HG03045 (cell line): ENCODE measurements at regions not wholly inside any gene's neighbourhood (a gene's known extent, or its start where the extent isn't known, plus 50 kb on each side); places are given as distances from the start of the nearest gene placed in this dataset.

Source experiments
- ATAC-seq: cut with Tn5 transposase; IDR thresholded peaks from one replicate; pipeline ENCODE4 v1.9.1; 2021; ENCODE audit warnings: mild to moderate bottlenecking, moderate library complexity; ENCODE audit not compliant: unreplicated experiment

DNA sequence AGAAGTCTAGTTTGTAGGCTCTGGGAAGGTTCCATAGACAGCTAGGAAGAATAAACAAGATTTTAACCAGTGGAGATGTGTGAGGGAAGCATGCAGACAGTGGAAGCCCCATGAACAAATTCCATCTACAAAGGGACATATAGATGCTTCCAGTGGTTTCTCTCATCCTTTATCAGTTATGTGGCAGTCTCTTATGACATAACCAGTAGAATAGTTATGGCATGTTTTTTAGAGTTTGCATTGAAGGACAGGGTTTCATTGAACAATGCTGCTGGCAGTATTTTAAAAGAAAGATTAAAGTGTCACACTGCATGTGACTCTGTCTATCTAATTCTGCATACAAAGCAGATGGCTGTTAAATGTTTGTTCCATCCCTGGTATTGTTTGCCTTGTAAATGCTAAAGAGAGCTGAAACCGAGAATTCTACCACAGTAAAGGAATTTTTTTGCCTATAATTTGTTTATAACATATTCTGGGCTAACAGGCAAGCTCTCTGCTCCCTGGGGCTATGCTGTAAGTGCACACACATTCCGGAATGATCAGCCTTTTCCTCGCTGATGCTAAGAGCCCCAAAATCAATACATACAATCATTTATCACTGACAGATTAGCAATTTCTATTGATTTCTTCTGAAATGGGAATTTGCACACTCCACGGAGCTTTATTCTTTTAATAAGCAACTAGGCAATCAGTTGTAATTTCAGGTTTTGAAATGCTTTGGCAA is 76.8 kb upstream of the PELI1 start:
- ATAC-seq: no peak

DNA sequence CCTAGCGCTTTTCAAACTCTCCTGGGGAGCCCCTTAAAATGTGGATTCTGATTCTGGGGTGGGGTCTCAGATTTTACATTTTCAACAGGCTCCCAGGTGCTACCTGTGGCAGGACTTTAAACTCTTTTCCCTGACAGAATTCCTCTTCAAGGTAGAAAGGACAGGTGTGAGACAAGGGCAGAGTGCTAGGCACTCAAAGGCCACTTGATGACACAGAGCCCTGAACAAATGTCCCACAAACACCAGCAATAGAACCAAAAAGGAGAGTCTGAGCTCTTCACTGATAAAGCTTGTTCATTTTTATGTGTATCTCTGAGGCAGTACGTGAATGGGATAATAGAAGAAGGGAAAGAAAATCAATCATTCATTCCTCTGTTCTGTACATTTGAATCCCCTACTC is 77.7 kb upstream of the PELI1 start:
- ATAC-seq: no peak

DNA sequence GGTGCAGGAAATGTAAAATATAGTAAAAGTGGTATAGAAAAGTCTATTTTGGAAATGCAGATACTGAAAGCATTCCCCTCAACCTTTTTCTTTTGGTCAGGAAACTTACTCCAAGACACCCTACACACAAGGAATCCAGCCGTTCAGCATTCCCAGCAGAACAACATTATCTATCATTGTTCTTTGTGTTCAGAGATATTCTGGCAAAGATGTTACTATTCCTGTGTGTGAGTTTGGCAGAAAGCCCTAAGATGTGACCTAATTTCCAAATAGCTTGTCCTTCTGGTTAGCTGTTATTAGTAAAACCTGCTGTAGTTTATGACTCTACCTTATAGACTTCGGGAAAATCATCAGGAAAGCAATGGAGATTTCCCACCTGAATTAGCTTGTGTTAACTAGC is 78.1 kb upstream of the PELI1 start:
- ATAC-seq: no peak

DNA sequence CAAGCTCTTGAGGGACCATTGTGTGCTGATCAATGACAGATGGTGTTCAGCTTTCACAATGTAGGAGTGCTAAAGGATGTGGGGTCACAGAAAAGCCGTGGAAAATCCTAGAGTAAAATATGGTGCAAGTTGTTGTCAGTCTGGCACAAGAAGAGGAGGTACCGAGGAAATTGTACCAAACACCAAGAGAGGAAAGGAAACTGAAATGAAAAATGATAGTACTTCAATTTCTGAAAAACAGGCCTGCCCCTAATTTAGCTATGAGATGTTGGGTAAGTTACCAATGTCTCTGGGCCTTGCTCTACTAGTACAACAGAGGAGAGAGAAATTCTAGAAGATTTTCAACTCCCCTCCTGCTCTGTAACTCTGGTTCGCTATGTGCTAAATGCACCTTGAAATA is 78.8 kb upstream of the PELI1 start:
- peak; percentile 73 for ATAC-seq

DNA sequence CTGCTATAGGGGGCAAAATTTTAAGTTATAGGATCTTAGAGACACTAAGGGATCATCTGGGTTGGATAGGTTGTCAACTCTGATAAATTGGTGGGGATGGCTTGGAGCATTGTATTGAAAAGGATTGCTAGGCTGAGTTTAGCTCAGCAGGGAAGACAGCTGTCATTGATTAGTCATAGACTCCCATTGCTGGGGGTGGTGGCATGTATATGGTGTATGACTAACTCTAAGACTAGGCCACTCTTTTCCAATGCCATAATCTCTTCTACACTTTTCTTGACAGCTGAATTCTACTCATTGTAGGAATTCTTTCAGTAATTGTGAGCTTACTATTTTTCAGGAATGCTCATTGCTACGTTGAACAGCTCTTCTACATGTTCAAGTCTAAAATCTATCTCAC is 81.3 kb upstream of the PELI1 start:
- ATAC-seq: no peak

DNA sequence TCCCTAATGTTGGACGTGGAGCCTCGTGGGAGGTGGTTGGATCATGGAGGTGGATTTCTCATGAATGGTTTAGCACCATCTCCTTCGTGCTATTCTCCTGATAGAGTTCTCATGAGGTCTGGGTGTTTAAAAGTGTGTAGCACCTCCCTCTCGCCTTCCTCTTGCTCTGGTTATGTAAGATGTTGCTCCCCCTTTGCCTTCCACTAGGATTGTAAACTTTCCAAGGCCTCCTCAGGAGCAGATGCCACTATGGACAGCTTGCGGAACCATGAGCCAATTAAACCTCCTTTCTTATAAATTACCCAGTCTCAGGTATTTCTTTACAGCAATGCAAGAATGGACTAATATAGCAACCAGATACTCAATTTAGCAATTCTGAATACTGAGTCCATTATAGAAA is 82.4 kb upstream of the PELI1 start:
- no peak for ATAC-seq

DNA sequence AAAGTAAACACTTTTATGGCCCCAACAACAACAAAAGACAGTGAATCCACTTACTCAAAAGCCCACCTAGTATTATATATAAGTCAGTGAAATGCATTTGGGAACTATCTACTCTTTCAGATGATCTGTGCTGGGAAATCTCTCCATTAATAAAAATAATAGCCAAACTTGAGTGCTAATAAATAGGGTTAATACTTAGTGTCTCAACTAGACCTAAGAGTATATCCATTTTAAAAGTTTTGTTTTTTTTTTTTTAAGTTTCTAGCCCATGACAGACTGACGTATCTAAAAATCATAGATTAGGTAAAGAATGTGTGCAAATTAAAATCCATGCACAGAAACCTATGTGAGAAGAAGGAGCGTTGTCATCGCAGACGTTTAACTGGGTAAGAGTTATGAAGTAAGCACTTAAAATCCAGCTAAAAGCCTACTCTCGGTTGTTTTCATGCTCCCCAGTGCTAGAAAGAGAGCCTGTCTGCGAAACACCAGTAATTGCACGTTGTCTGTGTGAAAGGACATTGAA is 83.4 kb upstream of the PELI1 start:
- ATAC-seq: no peak

DNA sequence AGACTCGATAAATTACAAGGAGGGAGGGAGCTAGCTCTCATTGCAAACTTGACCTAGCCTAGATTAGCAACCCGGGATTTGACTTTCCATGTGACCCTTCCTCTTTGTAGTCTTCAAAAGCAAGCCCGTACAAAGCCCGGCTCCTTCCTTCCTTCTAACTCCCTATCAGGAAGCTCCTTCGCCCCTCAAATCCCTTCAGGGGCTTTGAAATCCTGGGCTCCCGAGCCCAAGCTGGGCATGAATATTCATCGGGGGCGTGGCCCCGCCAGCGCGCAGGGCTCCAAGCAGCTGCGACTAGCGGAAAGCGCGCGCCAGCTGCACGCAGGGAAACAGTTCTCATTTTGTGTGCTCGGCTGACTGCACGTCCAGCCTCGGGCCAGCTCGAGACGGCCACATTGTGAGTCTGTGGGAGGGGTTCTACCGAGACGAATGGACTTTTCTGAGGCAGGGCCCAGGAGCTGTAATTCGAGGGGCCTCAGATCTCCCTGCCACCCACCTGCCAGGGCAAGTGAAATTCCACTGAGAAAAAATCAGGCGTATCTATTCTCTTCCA is 84.0 kb upstream of the PELI1 start:
- peak; percentile 96 for ATAC-seq

DNA sequence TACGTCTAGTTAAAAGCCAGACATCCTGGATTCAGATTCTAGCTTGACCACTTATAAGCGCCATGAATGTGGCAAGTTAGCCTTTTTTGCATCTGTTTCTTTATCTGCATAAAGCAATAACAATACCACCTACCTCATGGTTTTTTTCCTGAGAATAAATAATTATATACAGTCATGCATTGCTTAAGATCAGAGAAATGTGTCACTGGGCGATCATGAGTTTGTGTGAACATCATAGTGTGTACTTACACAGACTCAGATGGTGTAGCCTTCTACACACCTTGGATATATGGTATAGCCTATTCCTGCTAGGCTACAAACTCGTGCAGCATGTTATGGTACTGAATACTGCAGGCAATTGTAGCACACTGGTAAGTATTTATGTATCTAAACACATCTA is 84.7 kb upstream of the PELI1 start:
- no peak for ATAC-seq

DNA sequence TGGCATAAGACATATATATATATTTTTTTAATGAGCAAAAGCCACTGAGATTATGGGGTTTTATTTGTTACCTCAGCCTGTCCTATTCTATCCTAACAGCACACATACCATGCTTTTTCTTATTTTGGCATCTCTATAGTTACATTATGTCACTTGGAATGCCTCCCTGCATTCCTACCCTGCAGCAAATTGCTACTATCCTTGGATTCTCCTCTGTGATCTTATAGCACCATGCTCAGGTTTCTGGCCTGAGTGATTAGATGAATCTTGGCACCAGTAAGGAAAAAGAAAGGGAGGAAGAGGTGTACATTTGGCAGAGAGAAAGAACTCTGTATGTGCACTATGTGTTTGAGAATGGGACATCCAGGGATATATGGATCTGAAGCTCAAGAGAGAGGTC is 86.3 kb upstream of the PELI1 start:
- ATAC-seq: no peak

DNA sequence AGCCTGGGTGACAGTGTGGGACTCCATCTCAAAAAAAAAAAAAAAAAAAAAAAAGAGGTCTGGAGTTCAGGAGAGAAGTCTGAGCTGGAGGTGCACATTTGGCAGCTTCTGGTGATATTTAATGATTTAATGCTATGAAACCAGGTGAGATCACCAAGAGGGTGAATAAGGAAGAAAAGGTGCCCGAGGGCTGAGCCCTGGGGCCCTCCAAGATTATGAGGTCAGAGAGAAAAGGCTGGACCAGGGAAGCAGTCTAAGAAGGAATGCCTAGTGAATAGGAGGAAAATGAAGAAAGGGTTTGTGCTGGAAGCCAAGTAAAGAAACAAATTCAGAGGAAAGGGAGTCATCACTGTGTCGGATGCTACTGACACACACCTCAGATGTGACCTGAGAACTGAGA is 88.0 kb upstream of the PELI1 start:
- ATAC-seq: no peak

DNA sequence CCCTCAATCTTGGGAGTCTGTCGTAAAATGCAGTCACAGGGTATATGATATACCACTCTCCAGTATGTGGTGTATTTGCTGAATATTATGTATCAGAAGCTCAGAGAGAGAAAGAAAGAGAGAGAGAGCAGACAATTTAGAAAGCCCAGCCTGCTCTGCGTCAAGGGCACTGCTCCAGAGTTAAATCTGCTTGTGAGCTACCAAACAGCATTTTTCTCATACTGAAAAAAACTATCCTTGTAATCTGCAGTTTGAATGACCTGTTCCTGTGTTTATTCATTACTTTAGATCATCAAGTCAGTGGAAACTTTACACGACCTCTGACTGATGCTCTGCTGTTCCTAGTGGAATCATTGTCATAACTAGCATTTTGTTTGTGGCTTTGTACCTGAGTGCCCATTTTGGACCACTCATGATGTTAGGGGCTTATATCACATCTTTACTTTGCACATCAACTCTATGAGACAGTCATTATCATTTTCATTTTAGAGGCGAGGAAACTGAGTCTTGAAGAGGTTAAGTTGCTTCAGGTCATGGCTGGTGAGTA is 89.2 kb upstream of the PELI1 start:
- ATAC-seq: no peak

DNA sequence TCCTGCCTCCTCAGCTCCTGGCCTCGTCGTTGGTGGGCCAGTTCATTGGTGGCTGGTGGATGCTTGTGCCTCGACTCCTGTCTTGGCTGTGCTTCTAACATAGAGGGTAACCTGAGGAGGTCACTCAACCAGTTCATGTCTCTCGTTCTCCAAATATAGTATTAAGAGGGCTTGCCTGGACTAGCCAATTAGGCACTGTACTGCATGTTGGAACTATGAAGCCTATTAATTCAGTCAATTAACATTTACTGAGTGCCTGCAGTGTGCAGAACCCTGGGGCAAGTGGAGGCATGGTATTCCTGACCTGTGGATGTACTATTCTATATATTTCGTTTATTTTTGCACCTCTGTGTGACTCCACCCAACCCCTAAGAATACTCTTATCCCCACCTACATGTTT is 89.9 kb upstream of the PELI1 start:
- no peak for ATAC-seq

DNA sequence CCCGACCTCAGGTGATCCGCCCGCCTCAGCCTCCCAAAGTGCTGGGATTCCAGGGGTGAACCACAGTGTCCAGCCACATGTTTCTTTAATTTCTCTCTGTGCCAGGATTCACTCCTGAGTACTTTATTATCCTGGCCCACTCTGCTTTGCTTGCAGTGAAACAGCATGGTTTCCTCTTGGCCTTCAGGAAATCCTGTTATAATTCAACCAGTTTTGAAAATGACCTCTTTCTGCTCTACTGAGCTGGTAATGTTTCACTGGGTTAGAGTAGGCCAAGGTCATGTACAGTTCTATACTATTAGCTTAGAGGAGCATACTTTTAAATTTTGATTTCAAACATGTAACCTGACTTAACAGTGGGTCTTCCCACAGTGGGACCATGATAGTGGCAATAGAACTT is 90.6 kb upstream of the PELI1 start:
- ATAC-seq: no peak

DNA sequence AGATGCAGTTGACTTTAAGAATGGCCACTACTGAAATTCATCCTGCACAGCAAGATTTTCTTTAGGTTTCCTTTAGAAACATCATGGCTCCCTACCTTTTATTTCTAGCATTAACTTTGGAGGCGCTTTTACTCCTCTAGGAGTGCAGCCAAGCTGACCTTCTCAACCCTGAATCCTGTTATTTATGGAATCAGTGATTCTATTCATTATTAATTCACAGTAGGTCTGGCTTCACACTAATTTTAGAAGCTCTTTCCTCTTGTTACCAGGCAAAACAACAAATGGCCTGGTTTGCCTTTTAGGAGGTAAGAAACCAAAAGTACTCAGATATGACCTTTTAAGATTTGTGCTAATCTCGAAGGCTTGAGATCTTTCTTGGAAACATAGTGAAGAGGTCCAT is 93.0 kb upstream of the PELI1 start:
- no peak for ATAC-seq

DNA sequence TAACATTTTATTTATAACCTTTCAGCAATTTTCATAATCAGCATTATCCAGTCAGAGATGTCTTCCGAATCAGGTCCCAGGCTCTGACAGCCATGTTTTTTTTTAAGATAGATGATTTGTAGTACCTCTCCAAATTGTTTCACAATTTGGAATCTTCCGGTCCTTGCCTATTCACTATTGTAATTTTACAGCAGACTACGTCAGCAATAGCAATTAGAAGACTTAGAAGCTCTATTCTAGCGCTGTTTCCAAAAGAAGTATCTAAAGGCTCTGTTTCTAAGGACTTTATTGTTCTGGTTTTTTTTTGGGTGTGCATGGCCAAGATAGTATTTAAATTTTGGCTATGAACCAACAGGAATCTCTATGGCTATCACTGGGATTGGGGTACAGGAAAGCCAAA is 94.6 kb upstream of the PELI1 start:
- no peak for ATAC-seq

DNA sequence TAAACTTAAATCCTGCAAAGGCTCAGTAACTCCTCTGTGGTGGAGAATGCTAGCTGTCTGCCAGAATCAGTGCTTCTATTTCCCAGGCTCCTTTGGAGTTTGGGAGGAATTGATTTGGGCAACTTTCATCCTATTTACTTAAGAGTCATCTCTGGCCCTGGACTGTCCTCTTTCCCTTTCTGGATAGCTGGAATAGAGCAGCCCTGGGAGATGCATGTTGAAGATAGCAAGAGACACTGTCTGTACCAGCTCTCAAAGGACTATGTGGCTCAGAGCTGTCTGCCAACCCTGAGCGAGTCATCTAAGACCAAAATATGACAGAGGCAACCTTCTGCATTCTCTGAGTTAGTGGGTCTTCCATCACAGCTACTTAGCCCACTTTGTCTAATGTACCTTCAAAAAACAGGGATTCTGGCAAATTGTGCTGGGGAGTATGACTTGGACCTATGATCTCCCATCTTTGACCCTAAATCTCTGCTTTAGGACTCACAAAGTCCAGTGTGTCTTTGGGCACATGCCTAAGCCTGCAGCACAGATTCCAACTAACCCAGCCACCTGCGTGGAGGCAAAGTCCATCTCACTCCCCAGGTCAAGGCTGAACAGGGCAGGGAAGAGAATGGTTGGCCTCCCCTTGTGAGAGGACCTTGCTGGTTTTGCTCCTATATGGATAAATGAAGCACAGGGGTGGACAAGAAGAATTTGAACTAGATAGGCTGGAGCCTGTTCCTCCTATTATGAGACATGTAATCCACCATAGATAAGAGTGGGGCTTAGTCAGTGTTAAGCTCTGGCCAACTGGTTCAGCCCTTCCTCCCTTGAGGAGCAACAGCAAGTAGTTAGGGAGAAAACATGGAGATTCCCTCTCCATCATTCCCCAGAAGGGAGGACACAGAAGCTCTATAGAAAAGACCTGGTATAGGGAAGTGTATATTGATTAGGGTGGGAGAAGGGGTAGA is 99.1 kb upstream of the PELI1 start:
- no peak for ATAC-seq

DNA sequence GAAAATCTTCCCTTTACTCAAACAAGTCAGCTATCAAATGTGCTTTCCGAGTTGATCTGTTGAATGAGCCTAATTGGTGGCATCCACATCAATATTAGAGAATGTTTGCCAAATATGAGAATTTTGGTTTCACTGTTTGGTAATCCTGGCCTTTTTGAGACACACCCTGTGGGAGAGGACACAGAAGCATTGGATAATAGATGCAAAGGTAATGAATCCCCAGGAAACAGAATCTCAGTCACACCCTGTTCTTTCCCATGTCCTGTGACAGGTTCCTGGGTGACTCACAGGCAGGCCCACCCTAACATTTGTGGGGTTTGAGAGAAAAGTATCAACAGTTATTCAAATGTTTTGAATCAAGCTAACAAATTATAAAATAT is 99.8 kb upstream of the PELI1 start:
- ATAC-seq: no peak

DNA sequence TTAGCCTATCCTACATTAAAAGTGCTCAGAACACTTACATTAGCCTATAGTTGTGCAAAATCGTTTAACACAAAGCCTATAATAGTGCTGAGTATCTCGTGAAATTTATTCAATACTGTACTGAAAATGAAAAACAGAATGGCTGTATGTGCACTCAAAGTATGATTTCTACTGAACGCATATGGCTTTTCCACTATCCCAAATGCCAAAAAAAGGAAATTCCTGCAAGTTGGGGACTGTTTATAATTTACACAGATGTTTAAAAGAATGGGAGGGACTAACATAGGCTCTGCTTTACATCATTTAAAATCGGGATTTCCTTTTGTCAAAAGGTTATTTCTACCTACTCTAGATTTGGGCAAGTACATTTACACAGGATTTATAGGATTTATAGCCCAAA is 101.4 kb upstream of the PELI1 start:
- no peak for ATAC-seq

DNA sequence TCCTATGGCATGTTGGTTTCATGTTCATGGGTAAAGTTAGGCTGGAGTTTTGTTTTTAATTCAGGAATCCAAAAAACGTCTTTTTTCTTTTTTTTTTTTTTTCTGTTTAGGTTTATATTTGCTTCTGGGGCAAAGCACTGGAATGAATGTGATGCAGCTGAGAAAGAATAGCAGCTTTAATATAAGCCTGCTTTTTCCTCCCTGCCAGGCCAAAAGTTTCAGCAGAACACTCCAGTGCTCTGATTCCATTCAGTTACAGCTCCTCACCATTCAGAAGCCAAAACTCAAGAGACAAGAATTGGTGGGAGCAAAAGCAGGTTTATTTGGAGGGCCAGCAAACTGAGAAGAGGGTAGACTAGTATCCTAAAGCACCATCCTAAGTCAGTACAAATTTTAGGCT is 102.7 kb upstream of the PELI1 start:
- no peak for ATAC-seq

DNA sequence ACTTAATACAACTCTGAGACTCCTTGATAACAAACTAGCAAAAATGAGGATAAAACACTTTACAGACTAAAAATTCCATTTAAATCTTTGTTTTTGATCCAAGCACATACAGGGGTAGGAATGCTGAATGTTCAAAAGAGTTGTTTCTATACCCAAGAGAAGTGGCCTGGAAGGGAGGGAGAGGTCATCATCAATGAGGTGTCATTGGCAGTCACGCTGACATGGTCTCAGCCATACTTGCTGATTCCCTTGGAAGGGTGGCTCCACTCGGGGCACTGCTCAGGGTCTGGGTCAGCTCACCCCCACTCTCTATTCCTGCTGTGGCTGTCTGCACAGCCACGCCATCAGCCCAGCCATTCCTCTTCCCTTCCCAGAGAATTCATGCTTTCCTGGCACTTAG is 105.2 kb upstream of the PELI1 start:
- ATAC-seq: no peak

DNA sequence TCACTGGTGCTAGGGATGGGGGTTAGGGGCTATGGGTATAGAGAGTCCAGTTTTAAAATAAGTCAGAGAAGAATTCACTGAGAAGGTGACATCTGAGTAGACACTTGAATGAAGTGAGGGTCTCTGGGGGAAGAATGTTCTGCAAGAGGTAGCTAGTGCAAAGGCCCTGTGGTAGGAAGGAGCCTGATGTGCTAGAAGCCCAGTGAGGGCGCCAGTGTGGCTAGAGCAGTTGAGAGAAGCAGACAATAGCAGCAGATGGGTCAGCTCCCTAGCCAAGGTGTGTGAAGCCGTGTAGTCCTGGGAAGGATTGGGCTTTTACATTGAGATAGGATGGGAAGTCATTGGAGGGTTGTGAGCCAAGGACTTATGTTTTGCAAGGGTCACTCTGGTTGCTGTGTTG is 105.8 kb upstream of the PELI1 start:
- ATAC-seq: no peak
